H9 (cell line): ENCODE measurements at regions not wholly inside any gene's neighbourhood (a gene's known extent, or its start where the extent isn't known, plus 50 kb on each side); places are given as distances from the start of the nearest gene placed in this dataset.
"Not testable (repeated sequence)": the region's sequence is repeated elsewhere in the genome, so short reads cannot be mapped to it uniquely, and the experiment has no call there.

Experiments used
- DNase-seq: peaks from one replicate; pipeline ENCODE4 v3.0.0-alpha.2; 2017
- H2AFZ ChIP-seq: one replicate; pipeline ENCODE4 v1.6.1; 2013; ENCODE audit warnings: mild to moderate bottlenecking, low read length, control low read depth, moderate library complexity
- H2AK5ac ChIP-seq: 2 replicates; pipeline ENCODE4 v1.6.1; 2013; ENCODE audit warnings: low read length, control low read depth, mixed read lengths; ENCODE audit not compliant: insufficient read length
- H2BK120ac ChIP-seq: one replicate; pipeline ENCODE4 v1.6.1; 2013; ENCODE audit warnings: low read depth, mild to moderate bottlenecking, low read length, control low read depth, inconsistent platforms; ENCODE audit not compliant: poor library complexity, severe bottlenecking
- H2BK12ac ChIP-seq: 2 replicates; pipeline ENCODE4 v1.6.1; 2013; ENCODE audit warnings: low read length, control low read depth, mixed read lengths, low read depth; ENCODE audit not compliant: insufficient read length
- H2BK15ac ChIP-seq: 2 replicates; pipeline ENCODE4 v1.6.1; 2013; ENCODE audit warnings: low read depth, low read length, control low read depth
- H2BK20ac ChIP-seq: one replicate; pipeline ENCODE4 v1.6.1; 2013; ENCODE audit warnings: low read depth, mild to moderate bottlenecking, low read length, control low read depth, inconsistent platforms; ENCODE audit not compliant: poor library complexity, severe bottlenecking
- H2BK5ac ChIP-seq: 2 replicates; pipeline ENCODE4 v1.6.1; 2013; ENCODE audit warnings: low read length, control low read depth, mixed read lengths; ENCODE audit not compliant: insufficient read length
- H3K14ac ChIP-seq: 2 replicates; pipeline ENCODE4 v1.6.1; 2013; ENCODE audit warnings: low read length, control low read depth; ENCODE audit not compliant: insufficient read depth
- H3K18ac ChIP-seq: 2 replicates; pipeline ENCODE4 v1.6.1; 2013; ENCODE audit warnings: low read depth, mild to moderate bottlenecking, mixed read lengths, low read length, control low read depth; ENCODE audit not compliant: insufficient read length
- H3K23ac ChIP-seq: 2 replicates; pipeline ENCODE4 v1.6.1; 2013; ENCODE audit warnings: low read length, control low read depth, mixed read lengths, low read depth; ENCODE audit not compliant: insufficient read length
- H3K23me2 ChIP-seq: 2 replicates; pipeline ENCODE4 v1.6.1; 2013; ENCODE audit warnings: low read depth, mild to moderate bottlenecking, mixed read lengths, low read length, control low read depth; ENCODE audit not compliant: insufficient read length, poor library complexity, severe bottlenecking
- H3K27ac ChIP-seq: 2 replicates; pipeline ENCODE4 v1.5.1; 2013; ENCODE audit warnings: low read length, control low read depth, mixed read lengths, low read depth; ENCODE audit not compliant: insufficient read length
- H3K27me3 ChIP-seq: 2 replicates; pipeline ENCODE4 v1.6.1; 2013; ENCODE audit warnings: low read length, control low read depth, inconsistent platforms; ENCODE audit not compliant: insufficient read depth
- H3K4ac ChIP-seq: 2 replicates; pipeline ENCODE4 v1.6.1; 2013; ENCODE audit warnings: low read depth, mild to moderate bottlenecking, control low read depth, inconsistent platforms, low read length, moderate library complexity
- H3K4me1 ChIP-seq: 2 replicates; pipeline ENCODE4 v1.6.1; 2013; ENCODE audit warnings: low read length, control low read depth, inconsistent platforms; ENCODE audit not compliant: insufficient read depth
- H3K4me2 ChIP-seq: 2 replicates; pipeline ENCODE4 v1.6.1; 2013; ENCODE audit warnings: low read length, control low read depth, mixed read lengths; ENCODE audit not compliant: insufficient read length, insufficient read depth
- H3K56ac ChIP-seq: 2 replicates; pipeline ENCODE4 v1.6.1; 2013; ENCODE audit warnings: low read depth, mild to moderate bottlenecking, mixed read lengths, low read length, control low read depth; ENCODE audit not compliant: insufficient read length
- H3K79me1 ChIP-seq: 2 replicates; pipeline ENCODE4 v1.6.1; 2013; ENCODE audit warnings: low read depth, mild to moderate bottlenecking, moderate library complexity, low read length, control low read depth, inconsistent platforms; ENCODE audit not compliant: insufficient read depth, poor library complexity, severe bottlenecking
- H3K79me2 ChIP-seq: 2 replicates; pipeline ENCODE4 v1.6.1; 2013; ENCODE audit warnings: low read length, control low read depth, inconsistent platforms; ENCODE audit not compliant: insufficient read depth
- H3K9ac ChIP-seq: 2 replicates; pipeline ENCODE4 v1.6.1; 2013; ENCODE audit warnings: low read length, control low read depth, mixed read lengths; ENCODE audit not compliant: insufficient read length; ENCODE audit errors: extremely low read depth
- H3K9me3 ChIP-seq: one replicate; pipeline ENCODE4 v1.6.1; 2013; ENCODE audit warnings: low read depth, low read length, inconsistent platforms; ENCODE audit not compliant: control insufficient read depth
- H3T11ph ChIP-seq: one replicate; pipeline ENCODE4 v1.6.1; 2013; ENCODE audit warnings: mild to moderate bottlenecking, low read length, control low read depth, inconsistent platforms
- H4K20me1 ChIP-seq: one replicate; pipeline ENCODE4 v1.6.1; 2013; ENCODE audit not compliant: control insufficient read depth, insufficient read length, insufficient read depth
- H4K5ac ChIP-seq: 2 replicates; pipeline ENCODE4 v1.6.1; 2013; ENCODE audit warnings: low read depth, mild to moderate bottlenecking, mixed read lengths, low read length, control low read depth; ENCODE audit not compliant: insufficient read length
- H4K8ac ChIP-seq: replicated peaks from 2 replicates; pipeline ENCODE4 v1.6.1; 2013; ENCODE audit warnings: low read length, control low read depth, mixed read lengths, low read depth; ENCODE audit not compliant: insufficient read length
- H4K91ac ChIP-seq: 2 replicates; pipeline ENCODE4 v1.6.1; 2013; ENCODE audit warnings: low read depth, mild to moderate bottlenecking, moderate library complexity, mixed read lengths, low read length, control low read depth; ENCODE audit not compliant: insufficient read length
- H3K27ac Mint-ChIP-seq, 3 experiments: 2 replicates in 2 of 3; 3 replicates in 1 of 3; pipeline ENCODE4 v1.8.0; 2020 to 2021; ENCODE audit warnings: mixed read lengths in 3 of 3, mild to moderate bottlenecking in 1 of 3, moderate library complexity in 1 of 3
- H3K27me3 Mint-ChIP-seq: 2 replicates; pipeline ENCODE4 v1.8.0; 2021; ENCODE audit warnings: low read depth, mild to moderate bottlenecking, moderate library complexity, mixed read lengths
- H3K36me3 Mint-ChIP-seq, 3 experiments: 2 replicates in 2 of 3; 3 replicates in 1 of 3; pipeline ENCODE4 v1.8.0; 2020 to 2021; ENCODE audit warnings: low read depth in 3 of 3, mixed read lengths in 3 of 3; ENCODE audit not compliant: insufficient read depth in 1 of 3
- H3K4me1 Mint-ChIP-seq, 2 experiments: 2 replicates each; pipeline ENCODE4 v1.8.0; 2020; ENCODE audit warnings: mixed read lengths in 2 of 2
- H3K4me3 Mint-ChIP-seq, 2 experiments: 2 replicates in 1 of 2; 3 replicates in 1 of 2; pipeline ENCODE4 v1.8.0; 2020 to 2021; ENCODE audit warnings: mild to moderate bottlenecking in 2 of 2, mixed read lengths in 2 of 2, moderate library complexity in 1 of 2
- H3K9me3 Mint-ChIP-seq, 2 experiments: 2 replicates in 1 of 2; 3 replicates in 1 of 2; pipeline ENCODE4 v1.8.0; 2020; ENCODE audit warnings: mild to moderate bottlenecking in 2 of 2, mixed read lengths in 2 of 2, moderate library complexity in 1 of 2
- WGBS: extraction: QIAGEN DNeasy Blood & Tissue Kit; methylation state at CpG from one replicate; pipeline ENCODE4 v1.1.7; 2013; ENCODE audit warnings: missing lambda C conversion rate, low lambda C conversion rate, mixed read lengths; ENCODE audit not compliant: insufficient read length; ENCODE audit errors: extremely low coverage; 5-methylcytosine and 5-hydroxymethylcytosine counted together
- TF ChIP-seq, protein P1 (sequence below): fragments of 200-600 bp; sonication (generic); conservative IDR thresholded peaks from 3 replicates; pipeline ENCODE4 v1.8.0; 2021; ENCODE audit warnings: antibody characterized with exemption, mild to moderate bottlenecking

GRCh38 chr1:219100059-219100458, 73.6 kb upstream of the LYPLAL1 start:
- no peak for DNase-seq
- no peak overlapping the region for H3K27ac ChIP-seq
- no peak overlapping the region for H2AK5ac ChIP-seq

GRCh38 chr1:219102466-219102865, 71.2 kb upstream of the LYPLAL1 start:
- no CpG with 5 or more reads among the region's 1 CpG for WGBS
- not testable (repeated sequence) for H3T11ph ChIP-seq, H3K4me3 Mint-ChIP-seq, H2BK5ac ChIP-seq, H2BK12ac ChIP-seq, H3K4me2 ChIP-seq, H3K4ac ChIP-seq, H3K14ac ChIP-seq, H3K23me2 ChIP-seq, H3K56ac ChIP-seq, H4K8ac ChIP-seq, H2AFZ ChIP-seq, H3K4me1 ChIP-seq, H3K79me1 ChIP-seq, H3K79me2 ChIP-seq, H2BK20ac ChIP-seq, H2BK120ac ChIP-seq, H3K9me3 ChIP-seq, H3K27me3 ChIP-seq, H3K27me3 Mint-ChIP-seq, H3K9ac ChIP-seq, H3K18ac ChIP-seq, H4K20me1 ChIP-seq, H3K27ac ChIP-seq, H4K5ac ChIP-seq, H4K91ac ChIP-seq, DNase-seq, H3K27ac Mint-ChIP-seq, H3K23ac ChIP-seq, H2AK5ac ChIP-seq, H2BK15ac ChIP-seq
- Mint-ChIP-seq H3K4me1 (peaks cover 4 to 12% of the 10 kb centered on the region in 2 experiments; a peak in 3 of 4 replicates), H3K36me3 (peaks cover 1 to 11% (median 5%) of the 10 kb centered on the region in 3 experiments; a peak in 4 of 7 replicates), H3K9me3 (peaks cover 6 to 10% of the 10 kb centered on the region in 2 experiments; a peak in 4 of 5 replicates)

More at GRCh38 chr1:219100059-219100458, 73.6 kb upstream of the LYPLAL1 start:
- Histone ChIP-seq H2BK20ac (no peak overlapping the region), H3K27me3 (no peaks in the 10 kb centered on the region), H3K14ac (no peak overlapping the region), H2BK120ac (no peak overlapping the region), H4K91ac (no peak overlapping the region), H3K79me2 (no peaks in the 10 kb centered on the region), H4K5ac (no peak overlapping the region), H3K23me2 (no peaks in the 10 kb centered on the region), H3K79me1 (no peaks in the 10 kb centered on the region), H4K20me1 (no peaks in the 10 kb centered on the region), H3K18ac (no peak overlapping the region), H2BK5ac (no peak overlapping the region), H2AFZ (no peak overlapping the region), H3K4me1 (no peaks in the 10 kb centered on the region), H3K9me3 (no peaks in the 10 kb centered on the region), H4K8ac (no peak overlapping the region), H2BK15ac (no peak overlapping the region), H3K4me2 (no peak overlapping the region), H3K9ac (no peak overlapping the region), H3K4ac (no peak overlapping the region), H3K23ac (no peak overlapping the region), H3K56ac (no peak overlapping the region), H2BK12ac (no peak overlapping the region), H3T11ph (no peak overlapping the region)
- H3K4me3 Mint-ChIP-seq: no peak overlapping the region
- H3K4me1 Mint-ChIP-seq: 0 out of 4 replicates have a peak, but pooled peaks cover 0 to 3% of the 10 kb centered on the region in 2 experiments
- no peak overlapping the region for H3K27ac Mint-ChIP-seq
- no peaks in the 10 kb centered on the region for H3K27me3 Mint-ChIP-seq
- TF ChIP-seq, protein P1, sequence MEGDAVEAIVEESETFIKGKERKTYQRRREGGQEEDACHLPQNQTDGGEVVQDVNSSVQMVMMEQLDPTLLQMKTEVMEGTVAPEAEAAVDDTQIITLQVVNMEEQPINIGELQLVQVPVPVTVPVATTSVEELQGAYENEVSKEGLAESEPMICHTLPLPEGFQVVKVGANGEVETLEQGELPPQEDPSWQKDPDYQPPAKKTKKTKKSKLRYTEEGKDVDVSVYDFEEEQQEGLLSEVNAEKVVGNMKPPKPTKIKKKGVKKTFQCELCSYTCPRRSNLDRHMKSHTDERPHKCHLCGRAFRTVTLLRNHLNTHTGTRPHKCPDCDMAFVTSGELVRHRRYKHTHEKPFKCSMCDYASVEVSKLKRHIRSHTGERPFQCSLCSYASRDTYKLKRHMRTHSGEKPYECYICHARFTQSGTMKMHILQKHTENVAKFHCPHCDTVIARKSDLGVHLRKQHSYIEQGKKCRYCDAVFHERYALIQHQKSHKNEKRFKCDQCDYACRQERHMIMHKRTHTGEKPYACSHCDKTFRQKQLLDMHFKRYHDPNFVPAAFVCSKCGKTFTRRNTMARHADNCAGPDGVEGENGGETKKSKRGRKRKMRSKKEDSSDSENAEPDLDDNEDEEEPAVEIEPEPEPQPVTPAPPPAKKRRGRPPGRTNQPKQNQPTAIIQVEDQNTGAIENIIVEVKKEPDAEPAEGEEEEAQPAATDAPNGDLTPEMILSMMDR: no peak
- no CpG with 5 or more reads among the region's 1 CpG for WGBS
- H3K36me3 Mint-ChIP-seq: no peaks in the 10 kb centered on the region
- H3K9me3 Mint-ChIP-seq: no peaks in the 10 kb centered on the region; a peak in 3 of 5 replicates
